DND-41 (cell line): ENCODE measurements at regions not wholly inside any gene's neighbourhood (a gene's known extent, or its start where the extent isn't known, plus 50 kb on each side); places are given as distances from the start of the nearest gene placed in this dataset.

Experiments
- ATAC-seq: fragments of 200-7000 bp; cut with Tn5 transposase; 3 replicates; pipeline ENCODE4 v1.9.1; 2021; ENCODE audit warnings: low read depth; ENCODE audit not compliant: insufficient read depth
- DNase-seq: peaks from one replicate; pipeline ENCODE4 v3.0.0-alpha.2; 2020
- H2AFZ ChIP-seq: 2 replicates; pipeline ENCODE4 v1.6.0; 2012; ENCODE audit warnings: low read depth, low read length
- H3K27ac ChIP-seq: 2 replicates; pipeline ENCODE4 v1.5.1; 2012; ENCODE audit warnings: low read length, inconsistent platforms
- H3K27me3 ChIP-seq: fragments of 200-600 bp; sonication (generic); 2 replicates; pipeline ENCODE4 v1.6.0; 2012; ENCODE audit warnings: low read length, mild to moderate bottlenecking, inconsistent platforms; ENCODE audit not compliant: insufficient read depth, poor library complexity
- H3K36me3 ChIP-seq: 2 replicates; pipeline ENCODE4 v1.5.1; 2012; ENCODE audit warnings: low read length, inconsistent platforms; ENCODE audit not compliant: insufficient read depth
- H3K4me1 ChIP-seq: 2 replicates; pipeline ENCODE4 v1.5.1; 2012; ENCODE audit warnings: mild to moderate bottlenecking, low read length; ENCODE audit not compliant: insufficient read depth
- H3K4me2 ChIP-seq: 2 replicates; pipeline ENCODE4 v1.6.0; 2012; ENCODE audit warnings: mild to moderate bottlenecking, moderate library complexity, low read length, inconsistent platforms; ENCODE audit not compliant: insufficient read depth
- H3K4me3 ChIP-seq, 2 experiments: fragments of 200-600 bp in 1 of 2; shearing (Covaris generic) in 1 of 2; 2 replicates each; pipeline ENCODE4 v1.5.1; 2012 to 2016; ENCODE audit warnings: inconsistent platforms in 2 of 2, low read length in 2 of 2, mild to moderate bottlenecking in 2 of 2, low read depth in 1 of 2, moderate library complexity in 1 of 2
- H3K79me2 ChIP-seq: 2 replicates; pipeline ENCODE4 v1.6.0; 2012; ENCODE audit warnings: low read length, inconsistent platforms; ENCODE audit not compliant: insufficient read depth
- H3K9ac ChIP-seq: 2 replicates; pipeline ENCODE4 v1.6.0; 2012; ENCODE audit warnings: low read depth, mild to moderate bottlenecking, inconsistent platforms, low read length, moderate library complexity
- H3K9me3 ChIP-seq: 2 replicates; pipeline ENCODE4 v1.5.1; 2012; ENCODE audit warnings: low read length, moderate library complexity, mild to moderate bottlenecking, inconsistent platforms; ENCODE audit not compliant: insufficient read depth, severe bottlenecking
- H4K20me1 ChIP-seq: 2 replicates; pipeline ENCODE4 v1.6.0; 2012; ENCODE audit warnings: low read length; ENCODE audit not compliant: insufficient read depth
- CTCF ChIP-seq: IDR thresholded peaks from 2 replicates; pipeline ENCODE4 v1.5.1; 2012; ENCODE audit warnings: borderline replicate concordance, low read length, moderate library complexity, mild to moderate bottlenecking; ENCODE audit not compliant: poor library complexity, severe bottlenecking; ENCODE audit errors: extremely low read depth
- EZH2 ChIP-seq: IDR thresholded peaks from 3 replicates; pipeline ENCODE4 v1.6.1; 2012; ENCODE audit warnings: borderline replicate concordance, low read depth, mild to moderate bottlenecking, moderate library complexity, low read length, inconsistent platforms; ENCODE audit not compliant: severe bottlenecking

- no peak for TF ChIP-seq CTCF
- TF ChIP-seq EZH2: no peak
- Histone ChIP-seq H3K27me3 (no peaks in the 10 kb centered on the region), H4K20me1 (no peaks in the 10 kb centered on the region), H3K27ac (no peak overlapping the region), H3K36me3 (no peaks in the 10 kb centered on the region), H3K79me2 (no peaks in the 10 kb centered on the region), H3K9ac (no peak overlapping the region), H2AFZ (no peak overlapping the region), H3K4me2 (no peak overlapping the region), H3K9me3 (no peaks in the 10 kb centered on the region), H3K4me3 (no peak overlapping the region), H3K4me1 (no peaks in the 10 kb centered on the region)
- DNase-seq (no peak), ATAC-seq (no peak)
Observed at GRCh38 chr2:219835493-219835892, 208.1 kb downstream of the SLC4A3 start.

GRCh38 chr2:219836647-219837177 lies 209.3 kb downstream of the SLC4A3 start:
- no peak overlapping the region for H3K4me3 ChIP-seq
- no peaks in the 10 kb centered on the region for H3K27me3 ChIP-seq
- H3K4me1 ChIP-seq: no peaks in the 10 kb centered on the region
- H3K9me3 ChIP-seq: no peaks in the 10 kb centered on the region
- H3K36me3 ChIP-seq: no peaks in the 10 kb centered on the region
- H3K27ac ChIP-seq: no peak overlapping the region
- H3K79me2 ChIP-seq: no peaks in the 10 kb centered on the region
- DNase-seq: no peak
- no peak for ATAC-seq
- no peaks in the 10 kb centered on the region for H4K20me1 ChIP-seq
- TF ChIP-seq CTCF (no peak), EZH2 (no peak)
- H3K4me2 ChIP-seq: no peak overlapping the region
- H3K9ac ChIP-seq: no peak overlapping the region
- no peak overlapping the region for H2AFZ ChIP-seq

- ATAC-seq (no peak), DNase-seq (no peak)
- Histone ChIP-seq H3K36me3 (no peaks in the 10 kb centered on the region), H3K27me3 (no peaks in the 10 kb centered on the region), H3K9me3 (no peaks in the 10 kb centered on the region), H3K79me2 (no peaks in the 10 kb centered on the region), H2AFZ (no peak overlapping the region), H3K27ac (no peak overlapping the region), H3K9ac (no peak overlapping the region), H3K4me3 (no peak overlapping the region), H3K4me1 (no peaks in the 10 kb centered on the region), H4K20me1 (no peaks in the 10 kb centered on the region), H3K4me2 (no peak overlapping the region)
- TF ChIP-seq CTCF: no peak
- TF ChIP-seq EZH2: no peak
Observed at GRCh38 chr2:219844401-219845091, 217.1 kb downstream of the SLC4A3 start.

- Histone ChIP-seq H3K4me3 (no peak overlapping the region), H2AFZ (no peak overlapping the region), H3K27me3 (no peaks in the 10 kb centered on the region), H3K79me2 (no peaks in the 10 kb centered on the region), H3K4me1 (no peaks in the 10 kb centered on the region), H3K4me2 (no peak overlapping the region), H3K27ac (no peak overlapping the region), H3K36me3 (no peaks in the 10 kb centered on the region), H3K9ac (no peak overlapping the region), H3K9me3 (no peaks in the 10 kb centered on the region), H4K20me1 (no peaks in the 10 kb centered on the region)
- no peak for ATAC-seq
- DNase-seq: no peak
- no peak for TF ChIP-seq CTCF
- TF ChIP-seq EZH2: no peak
Observed at GRCh38 chr2:219848882-219849281, 221.5 kb downstream of the SLC4A3 start.
